Transverse colon (tissue), 4 donors: ENCODE measurements at regions not wholly inside any gene's neighbourhood (a gene's known extent, or its start where the extent isn't known, plus 50 kb on each side); places are given as distances from the start of the nearest gene placed in this dataset.

Experiments used
- DNase-seq: peaks from one replicate; pipeline ENCODE4 v3.0.0-alpha.2; 2019
- H3K27ac ChIP-seq, 4 donors: fragments of 200-600 bp; sonication (generic); 2 replicates each; pipeline ENCODE4 v1.5.1; 2016 to 2018; ENCODE audit warnings: inconsistent platforms in 4 of 4
- H3K27me3 ChIP-seq: fragments of 200-600 bp; sonication (generic); 2 replicates; pipeline ENCODE4 v1.5.1; 2017; ENCODE audit warnings: inconsistent platforms
- H3K36me3 ChIP-seq, 4 donors: fragments of 200-600 bp; sonication (generic); 2 replicates each; pipeline ENCODE4 v1.5.1; 2017 to 2019; ENCODE audit warnings: inconsistent platforms in 4 of 4
- H3K4me1 ChIP-seq, 4 donors: fragments of 200-600 bp; sonication (generic); 2 replicates each; pipeline ENCODE4 v1.5.1; 2017 to 2020; ENCODE audit warnings: inconsistent platforms in 4 of 4
- H3K4me3 ChIP-seq, 4 donors: fragments of 200-600 bp; sonication (generic); 1 replicate in 1 of 4; 2 replicates in 3 of 4; pipeline versions ENCODE4 v1.5.1 to v1.6.1; 2017 to 2019; ENCODE audit warnings: inconsistent platforms in 4 of 4
- H3K9me3 ChIP-seq, 2 donors: fragments of 200-600 bp; sonication (generic); 2 replicates each; pipeline ENCODE4 v1.5.1; 2017 to 2019; ENCODE audit warnings: inconsistent platforms in 2 of 2
- CTCF ChIP-seq, 5 experiments: fragments of 200-600 bp in 3 of 5; fragments of 450-650 bp in 2 of 5; sonication (generic) in 3 of 5; IDR thresholded peaks; 1 replicate in 2 of 5; 2 replicates in 3 of 5; pipeline ENCODE4 v1.5.1; 2016 to 2017; ENCODE audit warnings: antibody characterized with exemption in 5 of 5, inconsistent platforms in 3 of 5, mild to moderate bottlenecking in 2 of 5, moderate library complexity in 1 of 5
- POLR2A ChIP-seq: fragments of 450-650 bp; IDR thresholded peaks from one replicate; pipeline ENCODE4 v1.6.1; 2016; ENCODE audit warnings: antibody characterized with exemption, mild to moderate bottlenecking, moderate library complexity
- POLR2AphosphoS5 ChIP-seq, 3 donors: sonication (generic); formaldehyde crosslinking; IDR thresholded peaks; one replicate each; pipeline ENCODE4 v1.6.1; 2016; ENCODE audit warnings: antibody characterized with exemption in 3 of 3
- WGBS, 2 donors: methylation state at CpG; one replicate each; pipeline ENCODE4 v1.1.5; 2018; ENCODE audit warnings: low coverage in 1 of 2; 5-methylcytosine and 5-hydroxymethylcytosine counted together
- in situ Hi-C, 4 donors: fragments of 200-750 bp; cut with MboI; loops; one replicate each; pipeline versions ENCODE4 v1.15.0 to v1.15.1; 2017; ENCODE audit warnings: low sequenced_read_pairs in 3 of 4, low pct_ligation_motif_present in 1 of 4, low pct_unique_long_range_greater_than_20kb in 1 of 4
- intact Hi-C: fragments of 100-400 bp; cut with DNase I; formaldehyde crosslinking; loops from one replicate; pipeline ENCODE4 v1.15.1; 2023; ENCODE audit warnings: low total_unique reads

GRCh38 chr10:78456649-78457400 lies 423.2 kb downstream of the RPS24 start:
- Histone ChIP-seq H3K9me3 (no peaks in the 10 kb centered on the region), H3K4me3 (no peak overlapping the region), H3K27ac (no peak overlapping the region), H3K36me3 (no peaks in the 10 kb centered on the region), H3K27me3 (no peaks in the 10 kb centered on the region), H3K4me1 (peaks cover 0 to 4% (median 0%) of the 10 kb centered on the region in 4 donors)
- TF ChIP-seq CTCF (IDR thresholded peaks at IDR 0.05) (no peak), POLR2AphosphoS5 (IDR thresholded peaks at IDR 0.05) (no peak)
- DNase-seq: no peak
- WGBS, 2 donors: 80 to 92% methylated on average over 6 to 13 of the region's 13 CpGs
- in situ Hi-C loops: no loop called here
- intact Hi-C loops: no loop called here

GRCh38 chr10:78457804-78458482 lies 424.3 kb downstream of the RPS24 start:
- H3K27ac ChIP-seq: no peak overlapping the region
- no peak overlapping the region for H3K4me3 ChIP-seq
- 81 to 88% methylated on average over 4 to 8 of the region's 8 CpGs for WGBS, 2 donors
- no peaks in the 10 kb centered on the region for H3K9me3 ChIP-seq
- intact Hi-C loops: no loop called here
- in situ Hi-C loops: no loop called here
- no peaks in the 10 kb centered on the region for H3K27me3 ChIP-seq
- H3K36me3 ChIP-seq: no peaks in the 10 kb centered on the region
- H3K4me1 ChIP-seq: peaks cover 0 to 4% (median 0%) of the 10 kb centered on the region in 4 donors
- TF ChIP-seq POLR2AphosphoS5 (IDR thresholded peaks at IDR 0.05): no peak
- DNase-seq: no peak

GRCh38 chr10:78458983-78459638 lies 425.4 kb downstream of the RPS24 start:
- H3K4me3 ChIP-seq: no peak overlapping the region
- no peak for DNase-seq
- no peaks in the 10 kb centered on the region for H3K36me3 ChIP-seq
- no peaks in the 10 kb centered on the region for H3K27me3 ChIP-seq
- peaks cover 0 to 4% (median 0%) of the 10 kb centered on the region in 4 donors for H3K4me1 ChIP-seq
- no peak for TF ChIP-seq CTCF (IDR thresholded peaks at IDR 0.05)
- in situ Hi-C loops (no loop called here), intact Hi-C loops (no loop called here)
- no peaks in the 10 kb centered on the region for H3K9me3 ChIP-seq
- 80 to 88% methylated on average over 2 to 3 of the region's 3 CpGs for WGBS, 2 donors
- no peak overlapping the region for H3K27ac ChIP-seq

- no peak overlapping the region for H3K27ac ChIP-seq
- WGBS, 2 donors: 96% methylated on average over 3 of the region's 3 CpGs; no CpG with 5 or more reads in 1 of the 2 donors
- DNase-seq: no peak
- in situ Hi-C loops (no loop called here), intact Hi-C loops (no loop called here)
- no peaks in the 10 kb centered on the region for H3K9me3 ChIP-seq
- H3K4me3 ChIP-seq: no peak overlapping the region
- H3K27me3 ChIP-seq: no peaks in the 10 kb centered on the region
- no peaks in the 10 kb centered on the region for H3K36me3 ChIP-seq
- H3K4me1 ChIP-seq: peaks cover 0 to 4% (median 0%) of the 10 kb centered on the region in 4 donors
- no peak for TF ChIP-seq POLR2A
- TF ChIP-seq POLR2AphosphoS5 (IDR thresholded peaks at IDR 0.05): no peak
- no peak for TF ChIP-seq CTCF (IDR thresholded peaks at IDR 0.05)
Observed at GRCh38 chr10:78459639-78460037, 426.0 kb downstream of the RPS24 start.
